ENCODE measurements at regions not wholly inside any gene's neighbourhood (a gene's known extent, or its start where the extent isn't known, plus 50 kb on each side); places are given as distances from the start of the nearest gene placed in this dataset.

GRCh38 chr3:23111286-23111685, 91.8 kb upstream of the UBE2E2 start:
- H3F3A ChIP-seq (ENCODE audit: insufficient read depth, low read length) = no peaks in the 10 kb centered on the region
- no peaks in the 10 kb centered on the region for H3K9me2 ChIP-seq (ENCODE audit: low read depth, low read length)
- no peaks in the 10 kb centered on the region for H3K79me2 ChIP-seq (ENCODE audit: insufficient read depth, low read length)
- H3K4me2 ChIP-seq (ENCODE audit: low read length) = no peak overlapping the region
- no peaks in the 10 kb centered on the region for H3K27me3 ChIP-seq (ENCODE audit: insufficient read depth, low read length)
- H3K36me3 ChIP-seq (ENCODE audit: insufficient read depth, low read length) = no peaks in the 10 kb centered on the region
- H3K9me3 ChIP-seq (ENCODE audit: low read length) = no peaks in the 10 kb centered on the region
- H3K9ac ChIP-seq (ENCODE audit: low read length) = no peak overlapping the region
- H4K20me1 ChIP-seq (ENCODE audit: insufficient read depth, low read length) = no peaks in the 10 kb centered on the region
- TF ChIP-seq CTCF (IDR thresholded peaks at IDR 0.05; ENCODE audit: low read length) = no peak
- TF ChIP-seq EZH2 (IDR thresholded peaks at IDR 0.05; ENCODE audit: borderline replicate concordance, low read length) = no peak
- no peak overlapping the region for H2AFZ ChIP-seq (ENCODE audit: low read length)
- no peak overlapping the region for H3K4me3 ChIP-seq (ENCODE audit: low read depth, low read length, poor library complexity, severe bottlenecking)
- no peaks in the 10 kb centered on the region for H3K4me1 ChIP-seq (ENCODE audit: insufficient read depth, low read length, severe bottlenecking)
- H3K27ac ChIP-seq (ENCODE audit: low read depth, low read length, poor library complexity, severe bottlenecking) = no peak overlapping the region

DNA sequence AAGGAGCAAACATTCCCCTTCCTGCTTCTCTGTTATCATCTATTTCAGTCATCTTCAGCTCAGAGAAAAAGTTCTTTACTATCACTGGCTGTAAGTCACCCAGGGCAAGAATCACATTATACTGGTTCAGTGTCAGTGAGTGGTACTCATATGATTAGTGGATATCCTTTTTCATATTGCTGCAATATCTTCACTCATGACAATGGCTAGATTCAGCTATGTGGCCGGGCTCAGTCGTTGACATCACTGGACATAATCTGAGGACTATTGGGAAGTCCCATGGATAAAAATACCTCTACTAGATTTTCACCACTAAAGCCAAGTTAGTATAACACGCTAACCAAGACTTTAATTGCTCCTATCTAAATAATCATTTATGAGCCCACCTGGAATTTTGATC, 91.3 kb upstream of the UBE2E2 start:
- Histone ChIP-seq H4K20me1 (ENCODE audit: insufficient read depth, low read length) (no peaks in the 10 kb centered on the region), H3K27ac (ENCODE audit: low read depth, low read length, poor library complexity, severe bottlenecking) (no peak overlapping the region), H3K27me3 (ENCODE audit: insufficient read depth, low read length) (no peaks in the 10 kb centered on the region), H3K9me3 (ENCODE audit: low read length) (no peaks in the 10 kb centered on the region), H3K9ac (ENCODE audit: low read length) (no peak overlapping the region), H3K4me2 (ENCODE audit: low read length) (no peak overlapping the region), H3K9me2 (ENCODE audit: low read depth, low read length) (no peaks in the 10 kb centered on the region), H3F3A (ENCODE audit: insufficient read depth, low read length) (no peaks in the 10 kb centered on the region), H3K4me3 (ENCODE audit: low read depth, low read length, poor library complexity, severe bottlenecking) (no peak overlapping the region), H3K36me3 (ENCODE audit: insufficient read depth, low read length) (no peaks in the 10 kb centered on the region), H3K79me2 (ENCODE audit: insufficient read depth, low read length) (no peaks in the 10 kb centered on the region), H2AFZ (ENCODE audit: low read length) (no peak overlapping the region), H3K4me1 (ENCODE audit: insufficient read depth, low read length, severe bottlenecking) (no peaks in the 10 kb centered on the region)
- TF ChIP-seq CTCF (IDR thresholded peaks at IDR 0.05; ENCODE audit: low read length) = no peak
- no peak for TF ChIP-seq EZH2 (IDR thresholded peaks at IDR 0.05; ENCODE audit: borderline replicate concordance, low read length)

DNA sequence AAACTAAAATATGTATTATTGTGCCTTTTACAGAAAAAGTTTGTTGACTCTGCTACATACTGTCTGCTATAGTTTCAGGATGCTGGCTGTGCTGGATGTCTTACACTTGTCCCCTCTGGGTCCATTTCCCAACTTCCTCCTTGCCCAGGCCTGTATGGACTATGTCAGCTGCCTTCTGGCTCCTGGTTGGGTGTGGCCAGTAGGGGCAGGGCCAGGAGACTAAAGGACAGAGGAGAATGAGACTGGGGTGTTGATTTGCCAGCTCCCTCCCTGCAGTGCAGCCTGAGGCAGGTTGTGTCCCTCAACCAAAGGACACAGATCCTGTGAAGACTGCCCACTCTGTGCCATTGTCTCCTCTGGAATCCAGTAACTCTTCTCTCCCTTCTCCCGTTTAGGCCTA, 90.6 kb upstream of the UBE2E2 start:
- no peak overlapping the region for H3K4me2 ChIP-seq (ENCODE audit: low read length)
- TF ChIP-seq CTCF (IDR thresholded peaks at IDR 0.05; ENCODE audit: low read length) = no peak
- no peak for TF ChIP-seq EZH2 (IDR thresholded peaks at IDR 0.05; ENCODE audit: borderline replicate concordance, low read length)
- H3K9ac ChIP-seq (ENCODE audit: low read length) = no peak overlapping the region
- H3K27me3 ChIP-seq (ENCODE audit: insufficient read depth, low read length) = no peaks in the 10 kb centered on the region
- no peaks in the 10 kb centered on the region for H3F3A ChIP-seq (ENCODE audit: insufficient read depth, low read length)
- no peaks in the 10 kb centered on the region for H3K9me3 ChIP-seq (ENCODE audit: low read length)
- H2AFZ ChIP-seq (ENCODE audit: low read length) = no peak overlapping the region
- no peaks in the 10 kb centered on the region for H3K36me3 ChIP-seq (ENCODE audit: insufficient read depth, low read length)
- H3K4me1 ChIP-seq (ENCODE audit: insufficient read depth, low read length, severe bottlenecking) = no peaks in the 10 kb centered on the region
- no peak overlapping the region for H3K27ac ChIP-seq (ENCODE audit: low read depth, low read length, poor library complexity, severe bottlenecking)
- H4K20me1 ChIP-seq (ENCODE audit: insufficient read depth, low read length) = no peaks in the 10 kb centered on the region
- H3K4me3 ChIP-seq (ENCODE audit: low read depth, low read length, poor library complexity, severe bottlenecking) = no peak overlapping the region
- no peaks in the 10 kb centered on the region for H3K79me2 ChIP-seq (ENCODE audit: insufficient read depth, low read length)
- no peaks in the 10 kb centered on the region for H3K9me2 ChIP-seq (ENCODE audit: low read depth, low read length)
